Endothelial cell of umbilical vein (primary cell): ENCODE measurements at regions not wholly inside any gene's neighbourhood (a gene's known extent, or its start where the extent isn't known, plus 50 kb on each side); places are given as distances from the start of the nearest gene placed in this dataset.
"Not testable (repeated sequence)": the region's sequence is repeated elsewhere in the genome, so short reads cannot be mapped to it uniquely, and the experiment has no call there.

Experiments used
- BruUV-seq: library from RNA; stranded (reverse); fragments of 400-500 nt; replicated peaks from 2 replicates; lab custom pipeline; 2021; lab: Mats Ljungman, UMichigan
- CTCF ChIA-PET: fragments of 300-600, 350-600 bp; sonication (Branson Sonifier 250); formaldehyde crosslinking; loops from one replicate; lab custom pipeline; 2021; ENCODE audit warnings: antibody characterized with exemption, inconsistent platforms; lab: Charles Lee
- POLR2A ChIA-PET: fragments of 300-600, 350-600 bp; sonication (Branson Sonifier 250); formaldehyde crosslinking; loops from one replicate; lab custom pipeline; 2021; ENCODE audit warnings: antibody characterized with exemption, inconsistent platforms; lab: Charles Lee
- DNase-seq: peaks from one replicate; pipeline ENCODE4 v3.0.0-alpha.2; 2011; ENCODE audit warnings: low read depth, low spot score
- FAIRE-seq: peaks from 2 replicates; lab custom pipeline; 2011; peaks lifted over from hg19 to GRCh38; lab: Jason Lieb, UNC
- H2AFZ ChIP-seq: 2 replicates; pipeline ENCODE4 v1.6.0; 2012; ENCODE audit warnings: low read depth, low read length, control low read depth, inconsistent platforms
- H3K27ac ChIP-seq: 2 replicates; pipeline ENCODE4 v1.5.1; 2011; ENCODE audit warnings: low read depth, mild to moderate bottlenecking, control low read depth, low read length, moderate library complexity; ENCODE audit not compliant: insufficient read depth
- H3K27me3 ChIP-seq, 2 experiments: 2 replicates each; pipeline versions ENCODE4 v1.6.0 to v1.6.1; 2011; ENCODE audit warnings: low read length in 2 of 2, mixed read lengths in 1 of 2; ENCODE audit not compliant: control insufficient read depth in 2 of 2, insufficient read depth in 2 of 2
- H3K36me3 ChIP-seq, 2 experiments: 2 replicates in 1 of 2; 3 replicates in 1 of 2; pipeline ENCODE4 v1.5.1; 2011; ENCODE audit warnings: low read length in 2 of 2, mild to moderate bottlenecking in 1 of 2, moderate library complexity in 1 of 2; ENCODE audit not compliant: control insufficient read depth in 2 of 2, insufficient read depth in 2 of 2; ENCODE audit errors: extremely low read depth in 1 of 2
- H3K4me1 ChIP-seq: 3 replicates; pipeline ENCODE4 v1.5.1; 2011; ENCODE audit warnings: mild to moderate bottlenecking, low read length; ENCODE audit not compliant: control insufficient read depth, insufficient read depth; ENCODE audit errors: extremely low read depth
- H3K4me2 ChIP-seq: 2 replicates; pipeline ENCODE4 v1.6.1; 2011; ENCODE audit warnings: low read length, control low read depth, mixed read lengths; ENCODE audit not compliant: insufficient read depth
- H3K4me3 ChIP-seq, 3 experiments: fragments of 200-600 bp in 1 of 3; sonication (generic), shearing (Covaris generic) in 1 of 3; replicated peaks in 1 of 3; 2 replicates each; pipeline ENCODE4 v1.5.1; 2011 to 2016; ENCODE audit warnings: control low read depth in 3 of 3, low read length in 3 of 3, mild to moderate bottlenecking in 2 of 3, inconsistent platforms in 1 of 3, low read depth in 1 of 3, moderate library complexity in 1 of 3; ENCODE audit not compliant: insufficient read depth in 1 of 3
- H3K79me2 ChIP-seq: 2 replicates; pipeline ENCODE4 v1.6.0; 2012; ENCODE audit warnings: low read length, inconsistent platforms; ENCODE audit not compliant: control insufficient read depth, insufficient read depth
- H3K9ac ChIP-seq: replicated peaks from 2 replicates; pipeline ENCODE3; 2011; ENCODE audit warnings: low read length, control low read depth; ENCODE audit not compliant: insufficient read depth; ENCODE audit errors: extremely low read depth
- H3K9me1 ChIP-seq: replicated peaks from 3 replicates; pipeline ENCODE4 v1.6.0; 2011; ENCODE audit warnings: mild to moderate bottlenecking, low read length; ENCODE audit not compliant: control insufficient read depth, insufficient read depth; ENCODE audit errors: extremely low read depth
- H3K9me3 ChIP-seq: replicated peaks from 2 replicates; pipeline ENCODE4 v1.5.1; 2012; ENCODE audit warnings: low read length, inconsistent platforms; ENCODE audit not compliant: control insufficient read depth, insufficient read depth
- H4K20me1 ChIP-seq: replicated peaks from 2 replicates; pipeline ENCODE3; 2011; ENCODE audit warnings: mild to moderate bottlenecking, low read length; ENCODE audit not compliant: control insufficient read depth, insufficient read depth; ENCODE audit errors: extremely low read depth
- EZH2 ChIP-seq: IDR thresholded peaks from 2 replicates; pipeline ENCODE4 v1.6.1; 2012; ENCODE audit warnings: borderline replicate concordance, low read depth, mild to moderate bottlenecking, moderate library complexity, low read length, inconsistent platforms; ENCODE audit not compliant: severe bottlenecking
- FOS ChIP-seq: IDR thresholded peaks from 2 replicates; pipeline ENCODE4 v1.6.1; 2011; ENCODE audit warnings: mild to moderate bottlenecking, low read length, moderate library complexity, borderline replicate concordance; ENCODE audit not compliant: insufficient read depth
- GATA2 ChIP-seq: IDR thresholded peaks from 2 replicates; pipeline ENCODE4 v1.7.0; 2011; ENCODE audit warnings: low read depth, mild to moderate bottlenecking, moderate library complexity, mixed read lengths, low read length; ENCODE audit not compliant: insufficient read length, insufficient read depth
- JUN ChIP-seq: IDR thresholded peaks from 2 replicates; pipeline ENCODE4 v1.6.1; 2011; ENCODE audit warnings: borderline replicate concordance, low read depth; ENCODE audit not compliant: insufficient read length, insufficient read depth
- MYC ChIP-seq: IDR thresholded peaks from one replicate; pipeline ENCODE4 v1.6.1; 2011; ENCODE audit warnings: mild to moderate bottlenecking, low read depth, low read length
- POLR2A ChIP-seq: IDR thresholded peaks from 2 replicates; pipeline ENCODE4 v1.6.1; 2012; ENCODE audit warnings: low read depth, mild to moderate bottlenecking, control low read depth, low read length
- POLR2AphosphoS5 ChIP-seq: IDR thresholded peaks from 2 replicates; pipeline ENCODE4 v1.6.1; 2012; ENCODE audit warnings: low read depth, mild to moderate bottlenecking, control low read depth, low read length, moderate library complexity; ENCODE audit not compliant: insufficient read depth
- dilution Hi-C: fragments of 300-500 bp; cut with MboI; formaldehyde crosslinking; loops from one replicate; pipeline ENCODE4 v1.15.0; 2019; ENCODE audit warnings: low sequenced_read_pairs; ENCODE audit not compliant: extremely low pct_ligation_motif_present
- intact Hi-C: fragments of 100-400 bp; cut with micrococcal nuclease; formaldehyde crosslinking; loops from one replicate; pipeline ENCODE4 v1.10.0; 2022
- TF ChIP-seq, protein P1 (sequence below), 2 donors: IDR thresholded peaks; 1 replicate in 1 of 2; 2 replicates in 1 of 2; pipeline ENCODE4 v1.5.1; 2011; ENCODE audit warnings: low read length in 2 of 2, mild to moderate bottlenecking in 2 of 2, moderate library complexity in 2 of 2, control low read depth in 1 of 2, inconsistent platforms in 1 of 2, low read depth in 1 of 2; ENCODE audit not compliant: insufficient read depth in 1 of 2; ENCODE audit errors: extremely low read depth in 1 of 2
- TF ChIP-seq, protein P2 (sequence below): IDR thresholded peaks from 2 replicates; pipeline ENCODE4 v1.6.1; 2011; ENCODE audit not compliant: insufficient read depth, insufficient read length

- ChIA-PET CTCF (no interaction called here), POLR2A (no interaction called here)
- no peaks in the 10 kb centered on the region for H3K79me2 ChIP-seq
- no peaks in the 10 kb centered on the region for H3K9me1 ChIP-seq
- H3K36me3 ChIP-seq, result no peaks in the 10 kb centered on the region
- no peaks in the 10 kb centered on the region for H4K20me1 ChIP-seq
- TF ChIP-seq, protein P1, sequence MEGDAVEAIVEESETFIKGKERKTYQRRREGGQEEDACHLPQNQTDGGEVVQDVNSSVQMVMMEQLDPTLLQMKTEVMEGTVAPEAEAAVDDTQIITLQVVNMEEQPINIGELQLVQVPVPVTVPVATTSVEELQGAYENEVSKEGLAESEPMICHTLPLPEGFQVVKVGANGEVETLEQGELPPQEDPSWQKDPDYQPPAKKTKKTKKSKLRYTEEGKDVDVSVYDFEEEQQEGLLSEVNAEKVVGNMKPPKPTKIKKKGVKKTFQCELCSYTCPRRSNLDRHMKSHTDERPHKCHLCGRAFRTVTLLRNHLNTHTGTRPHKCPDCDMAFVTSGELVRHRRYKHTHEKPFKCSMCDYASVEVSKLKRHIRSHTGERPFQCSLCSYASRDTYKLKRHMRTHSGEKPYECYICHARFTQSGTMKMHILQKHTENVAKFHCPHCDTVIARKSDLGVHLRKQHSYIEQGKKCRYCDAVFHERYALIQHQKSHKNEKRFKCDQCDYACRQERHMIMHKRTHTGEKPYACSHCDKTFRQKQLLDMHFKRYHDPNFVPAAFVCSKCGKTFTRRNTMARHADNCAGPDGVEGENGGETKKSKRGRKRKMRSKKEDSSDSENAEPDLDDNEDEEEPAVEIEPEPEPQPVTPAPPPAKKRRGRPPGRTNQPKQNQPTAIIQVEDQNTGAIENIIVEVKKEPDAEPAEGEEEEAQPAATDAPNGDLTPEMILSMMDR (IDR thresholded peaks at IDR 0.05; ENCODE audit: extremely low read depth in 1 of 2, insufficient read depth in 1 of 2, low read depth in 1 of 2, low read length in 2 of 2), result no peak
- TF ChIP-seq GATA2 (no peak), POLR2A (no peak), EZH2 (no peak), MYC (no peak), JUN (no peak), POLR2AphosphoS5 (no peak), FOS (no peak)
- TF ChIP-seq, protein P2, sequence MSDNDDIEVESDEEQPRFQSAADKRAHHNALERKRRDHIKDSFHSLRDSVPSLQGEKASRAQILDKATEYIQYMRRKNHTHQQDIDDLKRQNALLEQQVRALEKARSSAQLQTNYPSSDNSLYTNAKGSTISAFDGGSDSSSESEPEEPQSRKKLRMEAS, result no peak
- H3K27me3 ChIP-seq, result no peaks in the 10 kb centered on the region
- no peak overlapping the region for H3K4me3 ChIP-seq
- H3K4me2 ChIP-seq, result no peak overlapping the region
- no peak for FAIRE-seq
- H2AFZ ChIP-seq, result no peak overlapping the region
- intact Hi-C loops (no loop called here), dilution Hi-C loops (no loop called here)
- H3K9me3 ChIP-seq, result no peaks in the 10 kb centered on the region
- no peak overlapping the region for H3K27ac ChIP-seq
- H3K9ac ChIP-seq, result no peak overlapping the region
- no peaks in the 10 kb centered on the region for H3K4me1 ChIP-seq
- no peak for DNase-seq
- BruUV-seq, result no TSS peak
These were observed 1986.7 kb downstream of the PCDH7 start for GRCh38 chr4:32706893-32707292.

DNA sequence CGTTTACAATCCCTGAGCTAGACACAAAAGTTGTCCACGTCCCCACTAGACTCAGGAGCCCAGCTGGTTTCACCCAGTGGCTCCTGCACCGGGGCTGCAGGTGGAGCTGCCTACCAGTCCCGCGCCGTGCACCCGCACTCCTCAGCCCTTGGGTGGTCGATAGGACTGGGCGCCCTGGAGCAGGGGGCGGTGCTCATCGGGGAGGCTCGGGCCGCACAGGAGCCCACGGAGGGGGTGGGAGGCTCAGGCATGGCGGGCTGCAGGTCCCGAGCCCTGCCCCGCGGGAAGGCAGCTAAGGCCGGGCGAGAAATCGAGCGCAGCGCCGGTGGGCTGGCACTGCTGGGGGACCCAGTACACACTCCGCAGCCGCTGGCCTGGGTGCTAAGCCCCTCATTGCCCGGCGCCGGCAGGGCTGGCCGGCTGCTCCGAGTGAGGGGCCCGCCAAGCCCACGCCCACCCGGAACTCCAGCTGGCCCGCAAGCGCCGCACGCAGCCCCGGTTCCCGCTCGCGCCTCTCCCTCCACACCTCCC lies 1996.0 kb downstream of the PCDH7 start:
- DNase-seq, H3K4me1 ChIP-seq, H3K79me2 ChIP-seq, H3K4me2 ChIP-seq, H3K9me3 ChIP-seq, H3K36me3 ChIP-seq, H3K27ac ChIP-seq, intact Hi-C loops, FAIRE-seq, H4K20me1 ChIP-seq, CTCF ChIA-PET, POLR2A ChIA-PET, H3K9ac ChIP-seq, H3K4me3 ChIP-seq, H3K9me1 ChIP-seq, BruUV-seq, H3K27me3 ChIP-seq, dilution Hi-C loops, H2AFZ ChIP-seq: not testable (repeated sequence)
